ENCODE measurements at regions not wholly inside any gene's neighbourhood (a gene's known extent, or its start where the extent isn't known, plus 50 kb on each side); places are given as distances from the start of the nearest gene placed in this dataset.

DNA sequence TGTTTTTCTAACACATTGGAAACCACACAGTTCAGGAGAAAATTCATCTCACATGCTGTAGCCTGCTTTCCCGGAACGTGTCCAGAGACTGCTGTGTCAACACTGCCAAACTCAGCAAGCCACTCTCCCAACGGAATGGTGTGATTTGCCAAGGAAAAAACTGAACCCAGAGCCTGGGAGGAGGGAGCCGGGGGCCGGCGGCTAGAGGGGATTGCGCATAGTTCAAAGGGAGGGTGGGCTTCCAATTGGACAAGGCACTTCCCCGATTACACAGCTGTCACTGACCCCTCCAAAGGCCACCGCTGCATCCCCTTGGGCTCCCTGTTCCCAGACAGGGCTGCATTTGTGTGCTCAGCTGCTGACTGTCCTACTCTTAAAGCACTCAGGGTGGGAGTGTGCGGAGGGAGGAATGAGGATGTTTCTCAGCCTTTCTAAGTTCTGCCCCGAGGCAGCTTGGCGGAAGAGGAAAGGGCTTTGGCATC is 256.2 kb downstream of the ZNF621 start:
- no peaks in the 10 kb centered on the region for H3K4me1 ChIP-seq (ENCODE audit: insufficient read depth, low read length, poor library complexity, severe bottlenecking)
- no peak overlapping the region for H2AFZ ChIP-seq (ENCODE audit: low read length)

GRCh38 chr3:40782111-40782721 is 257.5 kb downstream of the ZNF621 start:
- Histone ChIP-seq H3K79me2 (ENCODE audit: insufficient read depth, low read length) (no peaks in the 10 kb centered on the region), H3K9ac (ENCODE audit: low read depth, low read length, poor library complexity, severe bottlenecking) (no peak overlapping the region), H3K9me3 (ENCODE audit: insufficient read depth, low read depth, low read length) (no peaks in the 10 kb centered on the region), H3K4me3 (ENCODE audit: low read length, poor library complexity, severe bottlenecking) (no peak overlapping the region), H3K27me3 (ENCODE audit: insufficient read depth, low read length, poor library complexity, severe bottlenecking) (no peaks in the 10 kb centered on the region), H2AFZ (ENCODE audit: low read length) (no peak overlapping the region), H3K4me2 (ENCODE audit: low read depth, low read length, poor library complexity, severe bottlenecking) (no peak overlapping the region), H3K4me1 (ENCODE audit: insufficient read depth, low read length, poor library complexity, severe bottlenecking) (no peaks in the 10 kb centered on the region), H3F3A (ENCODE audit: low read depth) (no peaks in the 10 kb centered on the region), H3K9me2 (replicated peaks; ENCODE audit: low read depth, low read length) (no peaks in the 10 kb centered on the region), H3K36me3 (ENCODE audit: insufficient read depth, low read length) (no peaks in the 10 kb centered on the region), H4K20me1 (ENCODE audit: insufficient read depth, low read length, poor library complexity, severe bottlenecking) (no peaks in the 10 kb centered on the region)
- TF ChIP-seq EZH2phosphoT487 (IDR thresholded peaks at IDR 0.05; ENCODE audit: borderline replicate concordance) = no peak
- TF ChIP-seq CTCF (conservative IDR thresholded peaks at IDR 0.05; ENCODE audit: low read length) = peak; percentile 54

More for the DNA sequence above, 256.2 kb downstream of the ZNF621 start:
- no peaks in the 10 kb centered on the region for H3K79me2 ChIP-seq (ENCODE audit: insufficient read depth, low read length)
- no peak overlapping the region for H3K4me2 ChIP-seq (ENCODE audit: low read depth, low read length, poor library complexity, severe bottlenecking)
- H3K9me3 ChIP-seq (ENCODE audit: insufficient read depth, low read depth, low read length) = no peaks in the 10 kb centered on the region
- no peaks in the 10 kb centered on the region for H3K9me2 ChIP-seq (replicated peaks; ENCODE audit: low read depth, low read length)
- H3K4me3 ChIP-seq (ENCODE audit: low read length, poor library complexity, severe bottlenecking) = no peak overlapping the region
- no peaks in the 10 kb centered on the region for H3K27me3 ChIP-seq (ENCODE audit: insufficient read depth, low read length, poor library complexity, severe bottlenecking)
- H3K9ac ChIP-seq (ENCODE audit: low read depth, low read length, poor library complexity, severe bottlenecking) = no peak overlapping the region
- H3K36me3 ChIP-seq (ENCODE audit: insufficient read depth, low read length) = no peaks in the 10 kb centered on the region
- no peak for TF ChIP-seq CTCF (conservative IDR thresholded peaks at IDR 0.05; ENCODE audit: low read length)
- H3F3A ChIP-seq (ENCODE audit: low read depth) = no peaks in the 10 kb centered on the region
- H4K20me1 ChIP-seq (ENCODE audit: insufficient read depth, low read length, poor library complexity, severe bottlenecking) = no peaks in the 10 kb centered on the region

DNA sequence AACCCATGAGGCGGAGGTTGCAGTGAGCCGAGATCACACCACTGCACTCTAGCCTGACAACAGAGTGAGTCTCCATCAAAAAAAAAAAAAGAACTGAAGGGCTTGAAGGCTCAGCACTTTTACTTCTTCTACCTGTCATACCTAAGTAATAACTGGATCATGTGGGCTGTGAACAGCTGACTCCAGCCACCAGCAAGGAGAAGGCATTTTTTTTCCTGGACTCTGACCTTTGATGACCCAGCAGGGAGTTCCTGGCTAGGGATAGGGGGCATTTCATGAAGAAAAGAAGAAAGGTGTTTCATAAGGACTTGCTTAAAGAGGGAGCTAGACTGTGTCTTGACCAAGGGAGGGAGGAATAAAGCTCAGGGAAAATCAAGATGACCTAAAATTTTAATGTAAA is 266.0 kb downstream of the ZNF621 start:
- no peak overlapping the region for H3K9ac ChIP-seq (ENCODE audit: low read depth, low read length, poor library complexity, severe bottlenecking)
- no peaks in the 10 kb centered on the region for H3K27me3 ChIP-seq (ENCODE audit: insufficient read depth, low read length, poor library complexity, severe bottlenecking)
- no peak overlapping the region for H2AFZ ChIP-seq (ENCODE audit: low read length)
- no peaks in the 10 kb centered on the region for H3K79me2 ChIP-seq (ENCODE audit: insufficient read depth, low read length)
- H3K4me3 ChIP-seq (ENCODE audit: low read length, poor library complexity, severe bottlenecking) = no peak overlapping the region
- no peak for TF ChIP-seq CTCF (conservative IDR thresholded peaks at IDR 0.05; ENCODE audit: low read length)
- TF ChIP-seq EZH2phosphoT487 (IDR thresholded peaks at IDR 0.05; ENCODE audit: borderline replicate concordance) = no peak
- H3F3A ChIP-seq (ENCODE audit: low read depth) = no peaks in the 10 kb centered on the region
- no peaks in the 10 kb centered on the region for H3K9me2 ChIP-seq (replicated peaks; ENCODE audit: low read depth, low read length)
- no peak overlapping the region for H3K4me2 ChIP-seq (ENCODE audit: low read depth, low read length, poor library complexity, severe bottlenecking)
- no peaks in the 10 kb centered on the region for H4K20me1 ChIP-seq (ENCODE audit: insufficient read depth, low read length, poor library complexity, severe bottlenecking)
- no peaks in the 10 kb centered on the region for H3K9me3 ChIP-seq (ENCODE audit: insufficient read depth, low read depth, low read length)
- no peaks in the 10 kb centered on the region for H3K36me3 ChIP-seq (ENCODE audit: insufficient read depth, low read length)
- H3K4me1 ChIP-seq (ENCODE audit: insufficient read depth, low read length, poor library complexity, severe bottlenecking) = no peaks in the 10 kb centered on the region

Data from Loucy (cell line).